CD1c-positive myeloid dendritic cell (primary cell): ENCODE measurements at regions not wholly inside any gene's neighbourhood (a gene's known extent, or its start where the extent isn't known, plus 50 kb on each side); places are given as distances from the start of the nearest gene placed in this dataset.
"Not testable (repeated sequence)": the region's sequence is repeated elsewhere in the genome, so short reads cannot be mapped to it uniquely, and the experiment has no call there.

Source experiments
- DNase-seq: peaks from one replicate; pipeline ENCODE4 v3.0.0-alpha.2; 2016; ENCODE audit errors: extremely low spot score

DNA sequence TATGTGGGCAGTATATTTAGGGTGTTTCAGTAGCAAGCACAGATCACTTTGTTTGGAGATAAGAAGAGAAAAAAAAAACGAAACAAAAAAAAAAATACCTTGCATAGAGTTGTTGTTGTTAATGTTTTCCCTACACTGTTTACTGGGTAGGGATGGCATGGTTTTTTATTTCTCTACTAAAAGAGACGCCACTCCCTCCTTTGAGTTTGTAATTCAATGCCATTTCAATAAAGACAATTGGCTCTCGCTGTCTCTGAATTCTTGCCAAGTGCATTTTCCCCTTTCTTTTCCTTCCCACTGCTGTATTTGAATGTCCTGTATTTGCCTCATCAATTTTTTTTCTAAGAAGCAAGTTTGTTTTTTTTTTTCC is 213.9 kb upstream of the UBASH3B start:
- no peak for DNase-seq

DNA sequence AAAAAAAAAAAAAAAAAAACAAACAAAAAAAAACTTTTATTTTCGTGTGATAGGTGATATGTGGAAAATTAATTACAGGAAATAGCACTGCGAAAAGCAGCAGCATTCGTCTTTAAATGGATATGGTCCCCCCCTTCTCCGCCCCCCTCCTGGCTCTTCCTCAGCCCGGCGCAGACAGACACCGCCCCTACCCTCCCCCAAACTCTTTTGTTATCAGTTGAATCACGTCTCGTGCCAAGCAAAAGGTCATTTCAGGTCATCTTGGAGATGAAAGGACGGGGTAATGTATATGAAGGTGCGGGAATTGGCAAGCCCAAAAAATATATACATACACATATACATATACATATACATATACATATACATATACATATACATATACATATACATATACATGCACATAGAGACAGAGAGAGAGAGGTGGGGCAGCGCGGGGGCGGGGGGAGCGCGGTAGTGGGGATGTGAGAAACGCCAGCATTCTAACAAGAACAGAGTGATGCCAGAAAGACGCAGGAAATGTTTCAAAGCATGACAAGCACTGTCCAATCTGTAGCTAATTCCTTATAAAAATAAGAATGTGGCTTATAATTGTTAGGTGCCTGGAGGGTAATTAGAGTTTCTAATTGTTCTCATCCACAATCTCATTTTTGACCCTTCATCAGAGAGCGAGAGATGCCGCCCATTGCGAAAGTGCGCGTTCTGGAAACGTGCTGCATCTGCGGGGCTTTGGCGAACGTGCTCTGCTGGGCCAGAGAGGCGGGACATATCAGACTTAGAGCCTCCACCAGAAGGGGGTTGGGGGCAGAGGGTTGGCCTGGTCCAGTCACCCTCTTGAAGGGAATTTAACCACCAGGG is 214.5 kb upstream of the UBASH3B start:
- no peak for DNase-seq

- DNase-seq: peak; percentile 6
Observed at GRCh38 chr11:122439866-122440810, 215.4 kb upstream of the UBASH3B start.

DNA sequence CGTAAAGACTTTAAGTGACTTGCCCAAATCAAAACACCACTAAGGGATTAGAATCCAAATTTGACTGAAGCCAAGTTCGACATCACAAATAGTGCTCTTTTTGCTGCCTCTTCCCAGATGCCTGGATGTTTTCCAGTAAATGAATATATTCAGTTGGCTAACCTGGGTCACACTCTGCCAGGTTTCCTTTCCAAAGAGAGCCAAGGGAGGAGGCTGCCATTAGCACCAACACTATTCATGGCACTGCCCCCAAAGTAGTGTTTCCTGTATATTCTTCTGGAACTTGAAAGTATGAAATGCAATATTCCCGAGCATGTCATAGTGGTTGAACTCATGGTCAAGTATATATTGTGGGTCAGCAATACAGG is 219.3 kb upstream of the UBASH3B start:
- DNase-seq: no peak

DNA sequence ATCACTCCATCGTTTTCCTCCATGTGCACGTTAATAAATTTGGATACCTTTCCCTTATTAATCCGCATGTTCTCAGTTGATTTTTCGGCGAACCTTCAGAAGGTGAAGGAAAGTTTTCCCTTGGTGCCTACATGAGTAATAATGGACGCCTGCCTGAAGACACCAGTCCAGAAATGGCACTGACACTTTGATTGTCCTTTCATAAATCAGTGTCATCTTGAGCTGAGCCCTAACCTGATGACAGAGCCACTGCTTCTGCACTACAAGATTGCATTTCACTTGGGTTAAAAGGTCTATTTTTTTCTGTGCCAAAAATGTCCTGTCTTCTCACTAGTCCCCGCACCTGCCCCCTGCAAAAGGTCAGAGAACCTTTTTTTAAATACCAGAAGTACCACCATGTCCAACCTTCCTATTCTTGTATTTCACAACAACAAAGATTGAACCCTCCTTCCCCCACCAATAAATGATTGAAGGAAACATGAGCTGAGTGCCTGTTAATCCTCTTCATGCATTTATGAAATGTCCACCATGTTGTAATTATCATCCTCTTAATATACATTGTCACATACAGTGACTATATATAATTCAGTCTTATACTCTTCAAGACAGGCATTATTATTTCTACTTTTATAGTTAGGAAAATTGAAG is 219.9 kb upstream of the UBASH3B start:
- DNase-seq: no peak

DNA sequence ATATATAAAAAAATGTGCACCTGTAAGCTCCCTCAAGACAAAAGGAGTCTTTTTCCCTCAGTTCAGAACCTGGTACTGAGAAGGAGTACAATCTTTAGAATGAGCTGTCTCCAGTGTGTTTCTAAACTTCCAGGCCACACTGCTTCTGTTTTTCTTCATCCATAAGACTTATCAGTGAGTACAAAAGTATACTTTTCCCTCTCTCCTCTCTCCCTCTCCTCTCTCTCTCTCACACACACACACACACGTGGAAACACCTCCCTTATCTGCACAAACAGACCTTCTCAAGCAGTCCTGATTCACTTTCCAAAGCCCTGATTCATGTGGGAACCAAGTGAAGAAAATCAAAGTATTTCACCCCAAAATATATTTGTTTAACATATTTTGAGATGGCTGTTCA is 220.7 kb upstream of the UBASH3B start:
- DNase-seq: no peak

- DNase-seq: no peak
Observed at GRCh38 chr11:122430490-122430889, 225.0 kb upstream of the UBASH3B start.

GRCh38 chr11:122426073-122426472 is 229.4 kb upstream of the UBASH3B start:
- no peak for DNase-seq

DNA sequence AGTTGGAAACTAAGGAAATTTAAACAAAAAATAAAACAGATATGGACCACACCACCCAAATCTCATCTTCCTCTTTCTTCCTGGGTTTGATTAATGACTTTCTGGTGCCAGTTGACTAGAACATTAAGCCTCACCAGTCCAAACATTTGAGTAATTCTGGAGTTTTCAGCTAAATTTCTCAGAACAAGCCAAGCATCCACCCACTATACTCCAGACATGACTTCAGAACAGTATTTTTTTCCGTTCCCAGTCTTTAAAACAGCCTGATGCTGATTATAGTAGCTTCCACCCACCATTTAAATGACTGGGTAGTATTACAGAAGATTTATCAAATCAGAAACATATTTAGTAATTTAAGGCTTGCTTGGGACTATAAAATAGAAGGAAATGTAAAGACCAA is 230.9 kb upstream of the UBASH3B start:
- DNase-seq: no peak

GRCh38 chr11:122423886-122424285 is 231.6 kb upstream of the UBASH3B start:
- no peak for DNase-seq

- no peak for DNase-seq
Observed at GRCh38 chr11:122423273-122423672, 232.2 kb upstream of the UBASH3B start.

DNA sequence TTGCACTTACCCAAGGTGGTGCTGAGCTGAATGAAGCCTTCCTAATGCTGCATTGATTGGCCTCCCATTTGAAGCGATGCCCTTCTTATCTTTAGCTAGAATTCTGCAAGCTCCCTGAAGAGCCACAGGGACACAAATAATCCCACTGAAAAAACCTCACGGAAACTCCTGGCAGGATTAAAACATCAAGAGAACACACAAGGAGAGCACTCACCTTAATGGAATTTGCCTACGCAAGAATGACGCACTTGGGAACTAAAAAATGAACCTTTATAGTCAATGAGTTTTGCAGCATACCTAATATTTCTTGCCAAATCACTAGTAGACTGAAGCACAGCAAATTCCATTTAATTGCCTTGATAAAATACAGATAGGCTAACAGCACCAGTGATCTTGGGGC is 232.8 kb upstream of the UBASH3B start:
- no peak for DNase-seq

DNA sequence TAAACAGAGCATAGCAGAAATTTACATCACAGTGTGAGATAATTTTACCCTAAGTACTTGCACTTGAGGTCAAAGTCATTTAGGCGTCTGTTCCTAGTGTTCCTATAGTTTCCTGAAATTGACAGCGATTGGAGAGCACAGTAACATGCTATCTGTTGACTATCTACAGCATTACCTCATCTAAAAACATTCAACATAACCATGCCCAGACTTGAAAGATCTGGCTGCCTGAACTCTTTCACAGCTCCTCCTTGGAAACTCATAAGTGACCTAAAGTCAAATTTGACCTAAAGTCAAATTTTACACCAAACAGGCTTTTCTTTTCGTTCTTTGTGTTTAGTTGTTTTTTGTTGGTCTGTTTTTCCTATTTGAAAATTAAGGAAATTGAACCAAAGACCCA is 233.8 kb upstream of the UBASH3B start:
- DNase-seq: no peak

DNA sequence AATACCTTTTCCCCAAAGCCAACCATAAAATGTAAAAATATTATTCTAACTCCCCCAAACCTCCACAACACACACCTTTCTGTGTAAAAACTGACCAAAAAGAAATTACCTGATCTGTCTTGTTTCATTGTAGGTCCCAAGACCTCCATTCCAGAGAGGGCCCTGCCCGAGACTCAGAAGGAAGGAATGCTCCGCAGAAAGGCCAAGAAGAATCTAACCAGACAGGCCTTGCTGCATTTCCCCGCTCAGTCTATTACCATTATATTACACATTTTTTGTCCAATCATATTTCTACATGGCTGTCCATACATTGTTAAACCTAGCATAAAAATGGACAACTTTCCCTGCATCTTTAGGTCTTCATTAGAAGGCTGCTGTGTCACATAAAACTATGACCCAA is 237.5 kb upstream of the UBASH3B start:
- DNase-seq: no peak

DNA sequence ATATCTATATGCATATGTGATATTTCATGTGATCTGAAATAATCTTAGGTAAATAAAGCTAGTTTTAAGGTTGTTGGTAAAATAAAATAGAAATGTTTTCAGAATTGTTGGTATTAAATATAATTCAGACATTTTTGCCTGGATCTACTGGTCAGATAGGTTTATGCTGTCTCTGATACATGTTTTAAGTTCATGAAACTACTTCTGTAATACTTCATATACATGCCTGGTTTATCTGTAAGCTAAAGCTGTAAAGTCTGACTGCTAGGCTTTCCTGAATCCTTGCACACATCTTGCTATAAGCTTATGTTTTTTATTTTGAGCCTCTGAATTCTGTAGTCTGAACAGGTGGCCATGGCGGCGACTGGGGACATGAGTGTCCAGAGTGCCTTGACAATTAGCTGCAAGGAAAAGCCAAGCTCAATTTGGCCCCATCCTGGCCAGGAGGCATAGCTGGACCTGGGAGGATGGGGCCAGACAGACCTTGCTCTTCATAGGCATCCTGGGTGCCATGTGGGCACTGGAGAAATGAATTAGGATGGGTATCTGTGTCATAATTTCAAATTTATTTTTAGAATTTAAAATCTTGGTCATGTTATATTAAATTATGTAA is 241.0 kb upstream of the UBASH3B start:
- DNase-seq: no peak

DNA sequence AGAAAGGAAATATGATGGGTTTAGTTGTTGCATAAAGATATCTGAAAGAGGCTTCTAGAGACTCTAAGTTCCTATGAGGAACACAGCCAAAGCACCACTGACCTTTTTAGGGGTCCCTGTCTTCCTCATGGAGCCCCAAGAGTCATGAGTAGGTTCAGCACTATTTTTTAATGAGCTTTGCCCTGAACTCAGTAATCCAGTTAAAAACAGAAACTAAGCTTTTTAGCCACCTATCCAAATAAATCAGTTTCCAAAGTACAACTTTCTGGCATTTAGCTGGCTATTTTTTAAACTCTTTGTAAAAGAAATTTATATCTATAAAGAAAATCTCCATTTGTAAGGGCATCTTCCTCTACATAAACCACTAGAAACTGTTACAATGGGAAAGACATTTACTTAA is 241.8 kb upstream of the UBASH3B start:
- no peak for DNase-seq

DNA sequence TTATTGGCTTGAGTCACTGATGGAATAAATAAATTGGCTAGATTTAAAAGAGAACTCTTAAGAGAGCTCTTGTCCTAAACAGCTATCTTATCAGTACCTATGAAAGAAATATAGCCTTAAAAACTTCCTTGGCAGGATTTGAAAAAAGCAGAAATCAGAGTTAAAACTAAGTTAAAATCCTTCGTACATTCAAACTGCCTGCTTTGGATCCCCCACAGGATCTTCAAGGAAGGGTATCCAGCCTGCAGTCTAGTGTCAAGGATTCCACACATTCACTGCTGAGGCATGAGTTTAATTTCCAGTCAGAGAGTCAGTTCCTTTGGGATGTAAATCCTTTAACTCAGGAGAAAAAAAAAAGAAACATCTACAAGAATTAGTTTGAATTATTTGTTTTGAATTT is 242.9 kb upstream of the UBASH3B start:
- no peak for DNase-seq

- DNase-seq: no peak
Observed at GRCh38 chr11:122406466-122406865, 249.1 kb upstream of the UBASH3B start.

DNA sequence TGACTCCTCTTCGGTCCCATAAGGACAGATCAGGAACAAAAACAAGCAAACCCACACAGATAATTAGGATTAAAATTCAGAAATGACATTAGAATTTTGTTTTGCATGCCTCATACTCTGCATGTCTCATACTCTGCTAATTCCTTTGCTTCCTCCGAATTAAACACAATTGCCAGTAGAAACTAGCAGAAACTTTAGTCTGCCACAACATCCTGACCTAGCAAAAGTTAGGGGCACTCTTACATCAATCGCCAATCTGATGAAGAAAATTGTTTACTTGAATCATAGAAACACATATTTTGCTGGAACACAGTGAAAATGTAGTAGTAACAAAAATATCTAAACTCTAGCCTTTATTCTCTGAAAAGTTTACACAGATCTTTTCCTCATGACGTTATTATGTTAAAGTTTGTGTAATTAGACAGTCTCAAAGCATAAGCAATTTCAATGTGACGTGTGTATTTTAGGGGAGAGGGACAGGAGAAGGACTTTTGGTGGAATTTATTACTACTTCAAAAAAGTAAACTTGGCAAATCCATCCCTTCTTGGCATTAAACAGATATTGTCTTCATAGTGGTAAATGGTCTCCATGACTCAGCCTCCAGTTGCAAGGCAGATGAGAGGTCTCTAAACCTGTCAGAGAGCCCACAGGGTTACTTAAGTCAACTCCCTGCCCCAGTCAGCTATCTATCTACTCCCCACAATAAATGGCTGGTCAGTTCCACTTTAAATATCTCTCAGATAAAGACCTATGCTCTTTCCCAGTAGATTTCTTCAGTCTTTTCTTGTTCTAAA is 249.8 kb upstream of the UBASH3B start:
- DNase-seq: no peak

DNA sequence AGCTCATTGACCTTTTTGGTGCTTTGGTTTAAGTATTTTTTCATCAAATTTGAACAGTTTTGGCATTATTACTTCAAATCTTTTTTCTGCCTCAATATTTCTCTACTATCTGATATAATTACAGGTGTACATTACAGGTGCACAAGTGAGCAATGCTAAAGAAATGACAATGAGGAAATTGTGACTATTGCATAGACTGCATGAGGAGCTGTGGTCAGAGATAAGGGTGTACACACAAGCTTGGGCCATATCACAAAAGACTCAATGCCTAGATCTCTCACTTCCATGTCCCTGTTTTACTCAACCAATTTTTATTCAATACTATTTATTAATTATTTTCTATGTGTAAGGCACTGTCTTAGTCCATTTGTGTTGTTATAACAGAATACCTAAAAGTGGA is 251.0 kb upstream of the UBASH3B start:
- no peak for DNase-seq

DNA sequence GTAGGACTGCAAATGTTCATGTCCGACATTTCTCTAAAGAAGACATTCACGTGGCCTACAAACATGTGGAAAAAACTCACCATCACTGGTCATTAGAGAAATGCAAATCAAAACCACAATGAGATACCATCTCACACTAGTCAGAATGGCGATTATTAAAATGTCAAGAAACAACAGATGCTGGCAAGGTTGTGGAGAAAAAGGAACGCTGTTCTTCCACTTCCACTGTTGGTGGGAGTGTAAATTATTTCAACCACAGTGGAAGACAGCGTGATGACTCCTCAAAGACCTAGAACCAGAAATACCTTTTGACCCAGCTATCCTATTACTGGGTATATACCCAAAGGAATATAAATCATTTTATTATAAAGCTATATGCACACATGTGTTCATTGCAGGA is 253.9 kb upstream of the UBASH3B start:
- not testable (repeated sequence) for DNase-seq
